ENCODE measurements at regions not wholly inside any gene's neighbourhood (a gene's known extent, or its start where the extent isn't known, plus 50 kb on each side); places are given as distances from the start of the nearest gene placed in this dataset.

- Mint-ChIP-seq H3K27me3 (ENCODE audit: low read depth) (no peaks in the 10 kb centered on the region), H3K9me3 (no peaks in the 10 kb centered on the region), H3K4me1 (ENCODE audit: low read depth) (no peaks in the 10 kb centered on the region), H3K4me3 (ENCODE audit: low read depth) (no peak overlapping the region), H3K36me3 (ENCODE audit: low read depth) (no peaks in the 10 kb centered on the region), H3K27ac (no peak overlapping the region)
- intact Hi-C loops (cut with micrococcal nuclease) = no loop called here
- no peak for DNase-seq (ENCODE audit: low spot score)
Measured at GRCh38 chr4:128461291-128462102, 173.9 kb upstream of the PGRMC2 start.

- intact Hi-C loops (cut with micrococcal nuclease) = loop anchor here (10.0 kb wide), 1 partner anchor 265 kb away; no protein-coding TSS in a partner anchor
- DNase-seq (ENCODE audit: low spot score) = no peak
- Mint-ChIP-seq H3K4me3 (ENCODE audit: low read depth) (no peak overlapping the region), H3K36me3 (ENCODE audit: low read depth) (no peaks in the 10 kb centered on the region), H3K9me3 (no peaks in the 10 kb centered on the region), H3K27me3 (ENCODE audit: low read depth) (no peaks in the 10 kb centered on the region), H3K27ac (no peak overlapping the region), H3K4me1 (ENCODE audit: low read depth) (peaks cover 2% of the 10 kb centered on the region)
Measured at GRCh38 chr4:128459547-128459946, 171.9 kb upstream of the PGRMC2 start.

DNA sequence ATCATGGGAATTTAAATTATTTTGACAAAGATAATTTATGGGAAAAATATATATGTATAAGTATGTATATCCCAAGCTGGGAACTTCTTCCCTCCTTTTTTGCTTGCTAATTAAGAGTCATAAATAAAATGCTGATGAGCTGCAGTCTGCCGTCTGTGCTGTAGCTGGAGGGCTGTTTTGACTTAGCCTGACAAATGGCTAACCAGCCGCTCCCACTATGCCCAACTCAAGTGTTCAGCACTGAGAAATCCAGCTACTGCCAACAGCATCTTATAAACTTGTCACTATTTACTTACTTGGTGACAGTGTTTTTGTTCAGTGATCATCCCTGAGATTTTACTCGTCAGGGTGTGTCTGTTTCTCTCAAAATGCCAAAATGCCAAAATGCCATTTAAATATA, 171.2 kb upstream of the PGRMC2 start:
- Mint-ChIP-seq H3K4me1 (ENCODE audit: low read depth) (peaks cover 5% of the 10 kb centered on the region), H3K36me3 (ENCODE audit: low read depth) (no peaks in the 10 kb centered on the region), H3K27me3 (ENCODE audit: low read depth) (no peaks in the 10 kb centered on the region), H3K27ac (no peak overlapping the region), H3K9me3 (no peaks in the 10 kb centered on the region), H3K4me3 (ENCODE audit: low read depth) (no peak overlapping the region)
- intact Hi-C loops (cut with micrococcal nuclease) = loop anchor here (10.0 kb wide), 1 partner anchor 264 kb away; no protein-coding TSS in a partner anchor
- no peak for DNase-seq (ENCODE audit: low spot score)

- no peaks in the 10 kb centered on the region for H3K9me3 Mint-ChIP-seq
- H3K36me3 Mint-ChIP-seq (ENCODE audit: low read depth) = no peaks in the 10 kb centered on the region
- H3K4me1 Mint-ChIP-seq (ENCODE audit: low read depth) = peaks cover 6% of the 10 kb centered on the region
- no peak overlapping the region for H3K27ac Mint-ChIP-seq
- intact Hi-C loops (cut with micrococcal nuclease) = loop anchor here (10.0 kb wide), 1 partner anchor 263 kb away; no protein-coding TSS in a partner anchor
- no peaks in the 10 kb centered on the region for H3K27me3 Mint-ChIP-seq (ENCODE audit: low read depth)
- DNase-seq (ENCODE audit: low spot score) = no peak
- H3K4me3 Mint-ChIP-seq (ENCODE audit: low read depth) = no peak overlapping the region
Measured at GRCh38 chr4:128457726-128458125, 170.1 kb upstream of the PGRMC2 start.

- Mint-ChIP-seq H3K27me3 (ENCODE audit: low read depth) (peaks cover 2% of the 10 kb centered on the region), H3K4me3 (ENCODE audit: low read depth) (no peak overlapping the region), H3K27ac (no peak overlapping the region), H3K36me3 (ENCODE audit: low read depth) (no peaks in the 10 kb centered on the region), H3K9me3 (no peaks in the 10 kb centered on the region), H3K4me1 (ENCODE audit: low read depth) (peaks cover 10% of the 10 kb centered on the region)
- intact Hi-C loops (cut with micrococcal nuclease) = loop anchor here (10.0 kb wide), 1 partner anchor 261 kb away; no protein-coding TSS in a partner anchor
- no peak for DNase-seq (ENCODE audit: low spot score)
Measured at GRCh38 chr4:128456171-128456570, 168.6 kb upstream of the PGRMC2 start.

DNA sequence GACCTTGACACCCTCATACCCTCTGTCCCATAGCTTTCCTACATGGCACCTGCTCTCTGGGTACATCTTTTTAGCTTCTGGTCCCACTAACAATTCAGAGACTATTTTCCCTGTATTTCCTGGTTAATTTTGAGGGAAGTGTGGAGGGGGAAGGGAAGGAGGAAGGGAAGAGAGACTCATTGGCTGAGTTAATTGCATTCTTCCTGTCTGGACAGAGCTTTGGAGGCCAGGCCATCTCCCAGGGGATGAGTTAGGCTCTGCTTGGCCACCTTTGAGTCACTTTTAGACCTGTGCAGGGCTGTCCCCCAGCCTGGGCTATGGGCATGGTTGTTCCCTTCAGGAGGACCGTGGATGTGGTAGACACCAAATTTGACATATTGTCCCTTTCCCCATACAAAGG, 167.9 kb upstream of the PGRMC2 start:
- H3K4me3 Mint-ChIP-seq (ENCODE audit: low read depth) = no peak overlapping the region
- intact Hi-C loops (cut with micrococcal nuclease) = loop anchor here (10.0 kb wide), 1 partner anchor 261 kb away; no protein-coding TSS in a partner anchor
- no peak for DNase-seq (ENCODE audit: low spot score)
- H3K4me1 Mint-ChIP-seq (ENCODE audit: low read depth) = peaks cover 10% of the 10 kb centered on the region
- H3K27me3 Mint-ChIP-seq (ENCODE audit: low read depth) = peaks cover 2% of the 10 kb centered on the region
- no peaks in the 10 kb centered on the region for H3K9me3 Mint-ChIP-seq
- no peaks in the 10 kb centered on the region for H3K36me3 Mint-ChIP-seq (ENCODE audit: low read depth)
- H3K27ac Mint-ChIP-seq = no peak overlapping the region

DNA sequence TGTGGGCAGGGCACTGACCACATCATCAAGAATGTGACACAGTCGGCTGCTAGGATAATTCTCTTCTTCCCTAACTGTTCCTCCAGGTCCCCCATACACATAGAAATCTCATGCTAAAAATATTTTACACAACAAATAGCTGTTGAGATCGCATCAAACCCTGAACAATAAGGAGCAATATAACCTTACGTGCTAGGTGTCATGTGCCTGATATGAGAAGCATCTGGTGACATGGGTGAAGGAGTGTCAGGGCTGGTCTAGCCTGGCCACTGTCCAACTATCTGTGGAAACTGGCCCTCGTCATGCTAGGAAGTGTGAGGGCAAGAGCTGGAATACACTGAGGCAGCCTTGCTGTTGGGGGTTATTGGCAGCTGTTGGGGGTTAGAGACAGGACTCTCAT, 167.3 kb upstream of the PGRMC2 start:
- H3K4me3 Mint-ChIP-seq (ENCODE audit: low read depth) = no peak overlapping the region
- H3K36me3 Mint-ChIP-seq (ENCODE audit: low read depth) = no peaks in the 10 kb centered on the region
- H3K27me3 Mint-ChIP-seq (ENCODE audit: low read depth) = peaks cover 2% of the 10 kb centered on the region
- H3K9me3 Mint-ChIP-seq = no peaks in the 10 kb centered on the region
- intact Hi-C loops (cut with micrococcal nuclease) = loop anchor here (1.0 to 10.0 kb wide), 6 partner anchors 57 to 407 kb away; partner anchors contain the start of gene JADE1
- no peak overlapping the region for H3K27ac Mint-ChIP-seq
- peaks cover 10% of the 10 kb centered on the region for H3K4me1 Mint-ChIP-seq (ENCODE audit: low read depth)
- DNase-seq (ENCODE audit: low spot score) = no peak

GRCh38 chr4:128454281-128454871, 166.8 kb upstream of the PGRMC2 start:
- H3K4me1 Mint-ChIP-seq (ENCODE audit: low read depth) = peaks cover 10% of the 10 kb centered on the region
- peak; percentile 41 for DNase-seq (ENCODE audit: low spot score)
- no peaks in the 10 kb centered on the region for H3K36me3 Mint-ChIP-seq (ENCODE audit: low read depth)
- intact Hi-C loops (cut with micrococcal nuclease) = loop anchor here (1.0 to 10.0 kb wide), 6 partner anchors 58 to 408 kb away; partner anchors contain the start of gene JADE1
- H3K9me3 Mint-ChIP-seq = no peaks in the 10 kb centered on the region
- peaks cover 2% of the 10 kb centered on the region for H3K27me3 Mint-ChIP-seq (ENCODE audit: low read depth)
- no peak overlapping the region for H3K4me3 Mint-ChIP-seq (ENCODE audit: low read depth)
- H3K27ac Mint-ChIP-seq = no peak overlapping the region

DNA sequence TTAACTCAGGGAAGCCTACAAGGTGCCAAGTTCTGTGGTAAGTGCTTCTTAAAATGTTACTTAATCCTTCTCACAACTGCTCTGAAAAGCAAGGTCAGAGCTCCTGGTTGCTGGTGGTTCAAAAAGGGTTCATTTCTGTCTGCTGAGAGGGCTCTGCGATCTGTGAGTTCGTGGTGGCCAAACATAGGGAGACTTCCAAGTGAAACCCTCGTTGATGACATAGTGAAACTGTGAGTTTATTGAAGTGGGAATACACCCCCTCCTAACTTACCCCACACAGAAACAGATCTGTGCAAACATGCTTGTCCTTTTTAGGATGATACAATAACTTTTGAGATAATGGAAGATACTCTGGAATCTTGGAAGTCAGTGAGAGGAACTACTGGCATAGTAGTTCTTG, 164.8 kb upstream of the PGRMC2 start:
- H3K4me1 Mint-ChIP-seq (ENCODE audit: low read depth) = peaks cover 10% of the 10 kb centered on the region
- intact Hi-C loops (cut with micrococcal nuclease) = loop anchor here (5.0 to 10.0 kb wide), 5 partner anchors 60 to 410 kb away; no protein-coding TSS in a partner anchor
- H3K27me3 Mint-ChIP-seq (ENCODE audit: low read depth) = peaks cover 2% of the 10 kb centered on the region

DNA sequence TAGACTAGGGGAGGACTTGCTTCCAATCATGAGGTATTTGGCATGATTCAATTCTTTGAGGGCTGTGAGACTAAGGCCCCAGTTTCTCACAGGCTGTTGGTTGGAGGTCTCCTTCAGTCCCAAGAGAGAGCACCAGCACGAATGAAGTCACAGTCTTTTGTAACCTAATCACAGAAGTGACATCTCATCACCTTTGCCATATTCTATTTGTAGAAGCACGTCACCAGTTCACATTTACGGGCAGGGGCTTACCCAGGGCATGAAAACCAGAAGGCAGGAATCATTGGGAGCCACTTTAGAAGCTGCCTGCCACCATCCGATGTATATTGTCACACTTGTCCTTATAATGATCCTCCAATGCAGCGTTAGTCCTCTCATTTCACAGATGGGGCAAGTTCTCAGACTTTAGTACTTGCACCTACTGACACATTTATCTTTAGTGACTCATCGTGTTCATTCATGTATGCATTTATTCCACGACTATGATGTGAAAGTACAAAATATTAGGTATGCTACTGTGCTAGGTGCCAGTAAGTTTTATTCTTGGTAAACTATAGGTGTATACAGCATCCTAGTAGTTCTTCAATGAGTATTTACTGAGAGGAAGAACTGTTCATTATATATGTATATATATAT, 163.8 kb upstream of the PGRMC2 start:
- peaks cover 10% of the 10 kb centered on the region for H3K4me1 Mint-ChIP-seq (ENCODE audit: low read depth)
- intact Hi-C loops (cut with micrococcal nuclease) = loop anchor here (5.0 to 10.0 kb wide), 5 partner anchors 61 to 411 kb away; no protein-coding TSS in a partner anchor
- H3K4me3 Mint-ChIP-seq (ENCODE audit: low read depth) = no peak overlapping the region
- peaks cover 2% of the 10 kb centered on the region for H3K27me3 Mint-ChIP-seq (ENCODE audit: low read depth)
- no peaks in the 10 kb centered on the region for H3K9me3 Mint-ChIP-seq
- DNase-seq (ENCODE audit: low spot score) = no peak
- no peaks in the 10 kb centered on the region for H3K36me3 Mint-ChIP-seq (ENCODE audit: low read depth)
- no peak overlapping the region for H3K27ac Mint-ChIP-seq

More for the DNA sequence above, 164.8 kb upstream of the PGRMC2 start:
- no peak overlapping the region for H3K4me3 Mint-ChIP-seq (ENCODE audit: low read depth)
- H3K9me3 Mint-ChIP-seq = no peaks in the 10 kb centered on the region
- no peak for DNase-seq (ENCODE audit: low spot score)
- no peaks in the 10 kb centered on the region for H3K36me3 Mint-ChIP-seq (ENCODE audit: low read depth)
- H3K27ac Mint-ChIP-seq = no peak overlapping the region

DNA sequence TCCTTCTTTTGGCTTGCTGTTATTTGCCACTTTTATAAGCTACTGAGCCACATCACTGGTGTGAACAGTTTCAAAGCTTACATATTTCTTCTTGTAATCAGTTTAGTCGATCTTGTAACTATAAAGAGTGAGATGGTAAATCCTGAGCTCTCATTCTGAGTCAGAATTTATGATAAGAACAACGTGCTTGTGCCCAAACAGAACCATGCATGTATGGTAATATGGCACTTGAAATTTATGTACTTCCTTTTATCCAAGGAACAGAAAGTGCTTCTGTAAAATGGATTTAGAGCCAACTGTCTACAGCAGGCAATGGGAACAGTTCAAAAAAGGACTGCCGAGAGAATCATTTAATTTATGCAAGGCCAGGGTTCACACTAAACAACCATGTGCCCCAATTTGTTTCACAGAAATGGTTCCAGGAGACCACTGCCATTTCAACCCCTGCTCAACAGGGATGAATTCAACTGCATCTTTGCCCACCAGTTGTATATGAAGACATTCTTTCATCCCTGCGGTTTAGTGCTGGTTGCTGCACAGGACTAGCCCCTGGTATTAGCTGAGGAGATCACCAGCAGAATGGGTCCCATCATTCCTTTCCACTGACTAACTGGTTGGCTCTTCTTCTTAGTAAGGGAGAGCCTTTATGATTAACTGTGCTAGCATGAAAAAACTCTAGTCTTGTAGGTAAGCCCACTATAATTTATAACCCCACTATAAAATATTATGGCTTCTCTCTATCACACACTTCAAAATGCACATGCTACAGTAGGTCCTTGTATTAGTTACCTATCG, 162.9 kb upstream of the PGRMC2 start:
- peaks cover 2% of the 10 kb centered on the region for H3K27me3 Mint-ChIP-seq (ENCODE audit: low read depth)
- H3K4me3 Mint-ChIP-seq (ENCODE audit: low read depth) = no peak overlapping the region
- H3K27ac Mint-ChIP-seq = no peak overlapping the region
- DNase-seq (ENCODE audit: low spot score) = no peak
- H3K9me3 Mint-ChIP-seq = no peaks in the 10 kb centered on the region
- intact Hi-C loops (cut with micrococcal nuclease) = loop anchor here (5.0 to 10.0 kb wide), 5 partner anchors 62 to 412 kb away; no protein-coding TSS in a partner anchor
- H3K36me3 Mint-ChIP-seq (ENCODE audit: low read depth) = no peaks in the 10 kb centered on the region
- H3K4me1 Mint-ChIP-seq (ENCODE audit: low read depth) = peaks cover 10% of the 10 kb centered on the region

GRCh38 chr4:128449251-128449650, 161.6 kb upstream of the PGRMC2 start:
- intact Hi-C loops (cut with micrococcal nuclease) = no loop called here
- DNase-seq (ENCODE audit: low spot score) = no peak
- H3K36me3 Mint-ChIP-seq (ENCODE audit: low read depth) = no peaks in the 10 kb centered on the region
- no peak overlapping the region for H3K27ac Mint-ChIP-seq
- H3K4me3 Mint-ChIP-seq (ENCODE audit: low read depth) = no peak overlapping the region
- H3K4me1 Mint-ChIP-seq (ENCODE audit: low read depth) = peaks cover 5% of the 10 kb centered on the region
- H3K9me3 Mint-ChIP-seq = peaks cover 4% of the 10 kb centered on the region
- peaks cover 2% of the 10 kb centered on the region for H3K27me3 Mint-ChIP-seq (ENCODE audit: low read depth)

All from activated T-helper 2 cell treated with anti-CD3 and anti-CD28 coated beads, Interferon-gamma antibody, Interleukin-2, Interleukin-4, amounts not matched to agents 10 μg/mL and 5 μg/mL and 100 μg/mL, durations not matched to agents 14 hours and 24 hours and 36 hours (primary cell).